ENCODE measurements at regions not wholly inside any gene's neighbourhood (a gene's known extent, or its start where the extent isn't known, plus 50 kb on each side); places are given as distances from the start of the nearest gene placed in this dataset.

DNA sequence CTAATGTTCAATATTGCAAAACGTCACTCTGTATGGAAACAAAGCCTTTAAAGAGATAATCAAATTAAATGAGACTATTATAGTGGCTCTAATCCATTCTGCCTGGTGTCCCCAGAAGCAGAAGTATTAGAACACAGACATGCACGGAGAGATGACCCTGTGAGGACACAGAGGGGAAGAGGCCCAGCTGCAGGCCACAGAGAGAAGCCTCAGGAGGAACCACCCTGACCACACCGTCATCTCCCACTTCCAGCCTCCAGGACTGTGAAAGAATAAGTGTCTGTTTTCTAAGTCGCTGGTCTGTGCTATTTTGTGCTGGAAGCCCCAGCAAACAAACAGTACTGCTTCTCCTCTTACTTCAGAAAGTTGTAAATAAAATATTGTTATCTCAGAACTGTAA is 283.5 kb upstream of the ADARB2 start:
- DNase-seq (ENCODE audit: low read depth in 2 of 2), result no peak

DNA sequence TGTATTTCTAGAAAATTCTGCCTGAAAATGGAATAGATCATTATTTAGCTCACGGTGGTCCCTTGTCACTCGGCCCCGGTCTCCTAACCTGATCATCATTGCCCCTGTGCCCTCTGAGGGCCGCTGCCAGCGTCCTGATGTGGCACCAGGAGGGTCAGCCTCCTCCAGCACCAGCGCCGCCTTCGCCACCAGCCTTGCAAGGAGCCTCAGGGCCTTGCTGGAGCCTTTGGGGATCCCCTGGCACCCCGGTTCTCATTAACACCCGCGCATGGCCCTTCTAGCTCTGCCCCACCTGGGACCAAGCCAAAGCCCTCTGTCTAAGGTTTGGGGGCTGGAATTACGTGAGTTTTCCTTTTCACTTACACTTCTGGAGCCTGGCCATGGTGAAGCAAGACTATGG is 282.5 kb upstream of the ADARB2 start:
- DNase-seq (ENCODE audit: low read depth in 2 of 2), result no peak

DNA sequence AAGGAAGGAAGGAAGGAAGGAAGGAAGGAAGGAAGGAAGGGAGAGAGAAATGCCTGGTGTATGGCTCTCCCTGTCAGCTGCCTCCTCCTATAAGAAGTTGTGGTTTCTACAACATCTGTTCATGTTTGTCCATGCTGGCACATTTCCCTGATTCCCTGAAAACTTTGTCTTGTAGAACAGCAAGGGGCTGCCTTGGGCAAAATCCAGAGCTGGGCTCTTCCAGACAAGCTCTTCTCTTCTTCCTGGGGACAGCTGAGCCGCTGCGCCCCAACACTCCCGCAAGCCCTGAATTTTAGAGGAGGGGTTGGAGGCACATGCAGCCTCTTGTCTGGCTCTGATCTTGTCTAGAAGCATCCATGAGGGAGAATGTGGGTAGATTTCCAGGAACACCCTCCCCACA is 282.0 kb upstream of the ADARB2 start:
- DNase-seq (ENCODE audit: low read depth in 2 of 2), result no peak

DNA sequence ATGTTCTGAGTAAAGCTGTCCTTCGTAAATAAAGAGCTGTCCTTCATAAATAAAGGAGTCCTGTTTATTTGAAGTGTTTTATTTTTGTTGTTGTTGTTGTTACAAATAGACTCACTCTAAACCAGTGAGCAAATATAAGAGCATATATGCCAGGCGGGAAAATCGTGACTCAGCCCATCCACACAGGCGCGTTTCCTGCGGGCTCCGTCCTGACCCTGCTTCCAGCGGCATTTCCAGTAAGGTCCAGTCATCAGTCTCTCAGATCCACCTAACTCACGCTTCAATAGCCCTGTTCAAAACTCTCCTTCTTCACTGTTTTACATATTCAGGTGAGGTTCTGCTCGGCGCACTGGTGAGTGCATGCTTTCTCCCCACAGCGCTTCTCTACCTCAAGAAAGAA is 277.2 kb upstream of the ADARB2 start:
- no peak for DNase-seq (ENCODE audit: low read depth in 2 of 2)

DNA sequence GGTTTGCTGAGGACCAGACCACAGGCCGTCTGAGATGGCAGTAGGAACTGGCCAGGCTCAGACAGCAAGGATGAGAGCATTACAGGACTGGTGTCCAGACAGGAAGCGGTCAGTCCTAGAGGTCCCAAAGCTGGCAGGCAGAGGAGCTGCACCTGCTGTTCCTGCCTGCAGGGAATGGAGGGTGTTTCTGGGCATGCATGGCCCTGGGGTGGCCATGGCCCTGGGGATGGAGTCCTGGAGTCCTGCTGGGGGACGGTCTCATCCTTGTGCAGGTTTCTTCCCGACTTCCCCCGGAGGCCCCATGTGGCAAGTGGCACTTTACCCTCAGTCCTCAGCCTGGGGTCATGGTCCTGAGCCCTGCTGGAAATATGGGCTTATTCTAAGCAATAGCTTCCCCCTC is 274.9 kb upstream of the ADARB2 start:
- DNase-seq (ENCODE audit: low read depth in 2 of 2), result no peak

DNA sequence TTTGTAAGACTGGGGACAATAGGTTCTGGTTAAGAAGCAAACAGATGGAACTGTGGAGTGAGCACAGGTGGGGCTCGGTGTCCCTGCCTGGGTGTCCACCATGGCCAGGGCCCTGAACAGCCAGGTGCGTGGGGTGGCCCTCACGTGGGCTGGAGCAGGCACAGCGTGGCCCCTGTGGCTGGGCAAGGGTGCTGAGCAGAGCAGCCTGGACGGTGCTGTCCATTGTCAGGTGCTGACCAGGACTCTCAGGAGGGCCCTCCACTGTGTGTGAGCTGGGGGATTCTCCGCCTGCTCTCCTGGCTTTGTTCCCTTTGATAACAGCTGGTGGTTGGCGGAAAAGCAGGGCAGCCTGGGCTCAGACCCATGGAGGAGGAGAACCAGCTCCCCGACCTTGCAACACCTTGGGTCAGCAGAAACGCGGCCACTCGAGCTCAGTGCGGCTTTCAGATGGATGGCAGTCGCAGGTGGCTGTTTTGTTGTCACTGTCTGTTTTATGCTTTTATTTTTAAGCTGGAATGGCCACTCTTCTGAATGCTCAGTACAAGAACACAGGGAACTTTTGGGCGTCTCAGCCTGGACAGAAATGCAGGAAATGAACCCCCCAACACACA is 273.9 kb upstream of the ADARB2 start:
- no peak for DNase-seq (ENCODE audit: low read depth in 2 of 2)

DNA sequence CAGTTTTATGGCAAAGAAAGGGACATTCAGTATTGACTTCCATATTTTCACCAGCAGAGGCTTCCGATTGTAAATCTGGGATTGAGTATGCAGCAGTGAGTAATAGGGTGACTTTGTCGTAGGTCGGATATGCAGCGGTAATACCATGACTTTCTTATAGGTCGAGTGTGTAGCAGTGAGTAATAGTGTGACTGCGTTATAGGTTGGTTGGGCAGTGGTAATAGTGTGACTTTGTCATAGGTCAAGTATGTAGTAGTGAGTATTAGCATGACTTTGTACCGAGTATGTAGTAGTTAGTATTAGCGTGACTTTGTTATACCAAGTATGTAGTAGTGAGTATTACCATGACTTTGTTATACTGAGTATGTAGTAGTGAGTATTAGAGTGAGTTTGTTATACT is 268.2 kb upstream of the ADARB2 start:
- no peak for DNase-seq (ENCODE audit: low read depth in 2 of 2)

DNA sequence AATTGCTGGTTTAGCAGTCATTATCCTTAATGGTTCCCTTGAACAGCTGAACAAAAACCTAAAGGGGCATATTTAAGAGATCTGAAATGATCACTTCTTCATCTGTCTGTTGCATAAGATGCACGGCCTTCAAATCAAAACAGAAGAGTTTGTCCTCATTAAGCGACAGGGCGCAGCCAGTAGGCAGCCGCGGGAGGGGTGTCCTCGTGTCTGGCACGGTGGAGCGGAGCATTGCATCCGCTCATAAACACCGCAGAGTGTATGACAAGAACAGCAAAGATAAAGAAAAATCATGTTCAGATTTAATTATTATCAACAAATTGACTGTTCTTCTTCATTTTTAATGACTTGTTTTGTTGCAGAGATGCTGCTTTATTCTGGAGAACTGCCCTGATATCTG is 255.6 kb upstream of the ADARB2 start:
- no peak for DNase-seq (ENCODE audit: low read depth in 2 of 2)

DNA sequence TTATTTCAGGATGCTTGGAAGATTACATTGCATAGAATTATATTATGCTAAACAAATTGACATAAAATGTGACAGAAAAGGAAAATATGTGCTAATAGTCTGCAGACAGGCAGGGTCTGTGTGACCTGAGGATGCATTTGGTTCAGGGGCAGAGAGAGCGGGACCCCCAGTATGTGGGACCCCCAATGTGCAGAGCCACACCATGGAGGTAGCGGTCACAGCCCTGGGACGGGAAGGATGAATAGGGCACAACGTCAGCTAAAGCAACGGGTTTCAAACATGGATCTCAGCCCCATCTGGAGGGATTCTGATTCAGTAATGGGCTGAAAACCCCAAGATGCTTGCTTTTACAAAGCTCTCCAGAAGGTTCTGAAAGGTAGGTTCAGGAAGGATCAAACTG is 251.8 kb upstream of the ADARB2 start:
- no peak for DNase-seq (ENCODE audit: low read depth in 2 of 2)

DNA sequence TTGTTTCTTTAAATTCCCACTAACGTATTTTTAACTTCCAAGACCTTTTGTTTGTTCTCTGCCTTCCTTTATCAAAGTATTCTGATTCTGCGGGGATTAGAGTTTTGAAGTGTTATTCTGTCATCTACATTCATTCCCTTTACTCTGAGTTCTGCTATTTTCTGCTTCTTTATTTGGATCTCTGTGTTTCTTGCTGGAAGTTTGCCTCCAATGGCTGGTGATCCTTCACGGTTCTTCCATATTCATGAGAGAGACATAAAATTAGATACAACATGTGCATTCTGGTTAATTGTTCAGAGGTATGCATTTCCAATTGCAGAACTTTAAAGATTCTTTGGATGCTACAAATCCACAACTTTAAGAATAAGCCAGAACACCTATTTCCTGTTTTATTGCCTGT is 244.7 kb upstream of the ADARB2 start:
- no peak for DNase-seq (ENCODE audit: low read depth in 2 of 2)

DNA sequence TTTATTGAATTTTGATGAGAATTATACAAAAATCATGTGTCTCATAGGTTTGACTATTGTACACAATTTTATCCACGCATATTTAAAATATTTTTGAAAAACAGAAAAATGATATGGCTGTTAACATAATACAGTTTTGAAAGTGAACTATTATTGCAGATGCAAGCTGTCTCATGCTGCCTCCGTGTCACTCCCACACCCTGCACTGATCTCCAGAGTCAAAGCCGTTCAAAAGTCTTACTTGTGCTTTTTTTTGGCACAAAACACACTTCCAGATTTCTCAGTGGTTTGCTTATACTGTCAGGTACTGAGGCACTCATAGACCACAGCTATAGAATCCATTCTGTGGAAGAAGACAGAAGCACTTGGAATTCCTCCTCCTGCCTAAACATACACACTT is 243.1 kb upstream of the ADARB2 start:
- no peak for DNase-seq (ENCODE audit: low read depth in 2 of 2)

DNA sequence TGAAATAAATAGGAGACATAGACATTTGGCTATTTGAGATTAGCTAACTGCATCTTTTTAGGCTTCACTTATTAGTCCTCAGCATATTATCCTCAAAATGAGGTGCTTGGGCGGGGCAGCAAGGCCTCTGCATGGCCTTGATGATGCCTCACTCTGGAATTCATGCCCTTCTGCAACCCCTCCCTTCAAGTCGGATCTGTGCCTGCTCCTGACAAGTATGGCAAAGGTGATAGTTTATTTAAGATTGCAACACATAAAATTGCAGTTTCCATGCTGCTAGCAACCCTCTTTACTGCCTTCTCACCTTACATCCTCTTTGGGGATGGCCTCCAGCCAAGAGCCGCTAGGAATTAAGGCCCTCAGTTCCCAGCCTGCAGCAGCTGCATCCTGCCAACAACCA is 241.3 kb upstream of the ADARB2 start:
- no peak for DNase-seq (ENCODE audit: low read depth in 2 of 2)

DNA sequence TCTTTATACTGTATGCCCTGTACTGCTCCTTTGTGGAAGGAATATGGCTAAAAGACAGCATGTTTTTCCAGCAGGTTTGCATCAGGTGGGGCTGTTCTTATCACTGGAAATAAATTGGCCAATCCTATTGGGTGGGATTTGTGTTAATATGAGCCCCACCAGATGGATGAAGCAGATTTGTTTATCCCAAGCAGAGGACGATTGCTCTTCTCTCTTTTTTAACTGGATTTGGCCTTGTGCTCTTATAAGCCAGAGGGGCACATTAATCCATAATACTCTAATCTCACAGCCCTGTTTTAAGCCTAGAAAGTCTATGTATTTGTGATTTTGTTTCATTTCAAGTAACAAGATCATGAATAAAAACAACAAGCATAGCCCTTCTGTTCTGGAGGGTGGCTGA is 240.1 kb upstream of the ADARB2 start:
- DNase-seq (ENCODE audit: low read depth in 2 of 2), result no peak

DNA sequence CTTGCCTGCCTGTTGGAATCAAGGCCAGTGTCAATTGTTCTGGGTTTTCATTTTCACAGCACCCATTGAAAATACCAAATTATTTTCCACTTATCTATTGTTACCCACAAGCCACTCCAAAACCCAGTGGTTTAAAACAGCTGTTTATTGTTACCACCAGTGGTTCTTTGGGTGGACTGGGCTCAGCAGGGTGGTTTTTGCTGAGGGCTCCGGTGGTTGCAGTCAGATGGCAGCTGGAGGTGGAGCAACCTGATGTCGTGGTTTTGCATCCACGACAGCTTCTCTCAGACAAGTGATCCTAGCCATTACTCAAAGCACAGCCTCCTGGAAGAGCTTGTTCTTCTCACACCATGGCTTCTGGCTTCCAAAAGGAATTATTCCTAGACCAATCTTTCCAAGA is 235.1 kb upstream of the ADARB2 start:
- no peak for DNase-seq (ENCODE audit: low read depth in 2 of 2)

DNA sequence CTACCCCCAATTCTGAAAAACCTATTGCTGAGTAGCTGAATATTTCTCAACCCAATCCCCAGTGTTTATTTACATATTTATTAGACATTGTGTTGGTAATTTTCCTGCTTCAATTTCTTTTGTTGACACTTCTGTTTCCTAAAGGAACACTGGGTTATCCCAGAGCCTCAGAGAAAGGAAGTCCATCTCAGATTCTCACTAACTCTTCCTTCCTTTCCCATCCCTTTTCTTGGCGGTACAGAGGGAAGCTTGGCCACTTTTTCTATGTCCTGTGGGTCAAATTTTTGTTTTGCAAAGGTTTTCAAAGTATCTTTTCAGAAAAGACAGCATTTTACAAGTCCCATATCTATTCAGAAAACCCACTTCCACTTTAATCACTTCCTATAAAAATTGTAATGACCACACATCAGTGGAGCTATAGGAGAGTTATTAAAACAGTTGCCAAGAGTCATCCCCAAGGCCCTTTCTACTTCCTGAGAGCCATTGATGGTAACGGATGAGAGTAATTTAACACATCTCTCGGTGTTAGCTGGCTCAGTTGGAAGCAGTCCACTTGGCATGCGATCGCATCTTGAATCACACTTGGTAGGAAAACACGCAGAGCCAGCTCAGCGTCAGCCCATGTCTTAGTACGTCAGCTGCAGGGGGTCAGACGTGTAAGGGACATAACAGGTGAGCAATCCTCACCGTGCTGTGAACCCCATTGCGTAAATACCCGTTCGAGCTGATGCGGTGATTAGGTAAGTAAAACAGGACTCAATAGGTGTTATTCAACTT is 231.1 kb upstream of the ADARB2 start:
- no peak for DNase-seq (ENCODE audit: low read depth in 2 of 2)

DNA sequence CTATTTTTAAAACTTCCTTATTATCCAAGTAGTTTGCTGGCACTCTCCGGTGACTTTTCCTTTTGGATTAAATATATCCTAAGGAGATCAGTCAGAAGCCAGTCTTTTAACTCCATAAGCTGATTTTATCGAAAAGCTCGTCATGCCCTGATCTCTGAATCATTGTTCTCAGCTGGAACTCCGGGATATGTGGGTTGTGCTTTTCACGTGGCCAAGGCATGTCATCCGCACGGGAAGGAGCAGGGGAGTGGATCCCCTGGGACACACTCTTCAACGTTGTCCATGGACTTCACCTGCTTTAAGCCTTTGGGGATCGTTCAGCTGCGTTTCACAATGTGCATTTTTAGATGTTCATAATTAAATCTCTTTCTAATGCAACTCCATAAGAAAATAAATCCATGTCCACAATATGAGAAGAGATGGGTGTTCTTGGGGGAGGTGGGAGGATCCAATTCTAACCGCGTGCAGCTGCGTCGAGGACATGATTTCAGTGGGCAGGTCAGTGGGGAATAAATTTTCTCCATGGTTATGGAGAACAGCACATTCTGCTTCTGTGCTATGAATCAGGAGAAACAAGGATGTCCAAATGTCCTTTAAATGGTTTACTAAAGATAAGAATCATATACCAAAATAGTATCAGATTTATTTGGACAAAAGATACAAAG is 229.5 kb upstream of the ADARB2 start:
- DNase-seq (ENCODE audit: low read depth in 2 of 2), result no peak

DNA sequence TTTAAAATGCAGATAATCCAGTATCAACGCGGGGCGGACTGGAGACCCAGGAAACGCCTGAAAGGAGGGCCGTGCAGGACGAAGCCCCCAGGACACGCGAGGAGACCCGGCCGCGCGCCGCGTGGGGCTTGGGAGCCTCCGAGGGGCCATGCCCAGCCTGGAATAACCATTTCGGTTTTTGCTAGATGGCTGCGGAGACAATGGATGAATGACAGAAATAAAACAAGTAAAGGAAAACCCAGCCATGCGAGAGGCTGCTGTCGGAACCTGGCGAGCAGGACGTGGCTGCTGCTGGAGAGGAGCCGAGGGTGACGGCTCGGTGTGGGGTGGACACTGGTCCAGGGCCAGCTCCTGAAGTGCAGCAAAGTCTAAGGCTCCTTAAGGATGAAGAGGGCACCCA is 227.2 kb upstream of the ADARB2 start:
- DNase-seq (ENCODE audit: low read depth in 2 of 2), result no peak

DNA sequence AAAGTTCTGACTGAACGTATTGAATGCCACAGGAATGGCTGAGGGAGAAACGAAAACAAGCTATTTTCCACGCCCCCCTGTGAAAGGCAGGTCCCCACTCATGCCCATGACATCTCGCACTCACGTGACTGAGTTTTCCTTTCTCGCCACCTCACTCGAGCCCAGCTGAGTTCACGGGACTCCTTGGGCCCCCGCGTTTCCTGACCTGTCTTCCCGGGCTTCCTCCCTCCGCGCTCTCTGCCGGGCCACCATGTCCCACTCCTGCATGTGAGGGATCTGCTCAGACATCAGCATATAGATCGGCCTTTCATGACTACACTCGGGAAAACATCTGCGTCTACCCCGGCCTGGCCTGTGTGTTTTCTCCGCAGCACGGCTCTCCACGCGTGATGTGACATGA is 226.0 kb upstream of the ADARB2 start:
- no peak for DNase-seq (ENCODE audit: low read depth in 2 of 2)

DNA sequence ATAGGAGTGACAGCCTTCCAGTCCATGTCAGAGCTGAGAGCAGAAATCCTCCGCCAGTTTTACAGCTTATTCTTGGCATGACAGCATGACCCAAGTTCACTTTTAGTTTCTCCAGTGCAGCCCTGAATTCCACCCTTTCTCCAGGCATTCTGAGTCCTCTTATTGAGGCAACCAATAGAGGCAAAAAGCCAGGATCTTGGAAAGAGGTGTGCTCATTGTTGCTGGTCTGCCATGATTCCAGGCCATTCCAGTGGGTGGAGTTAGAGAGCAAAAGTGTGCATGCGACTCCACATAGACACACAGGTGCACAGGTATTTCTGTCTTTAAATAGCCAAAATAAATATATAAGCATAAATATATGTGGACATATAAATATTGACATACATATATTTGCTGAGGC is 224.7 kb upstream of the ADARB2 start:
- no peak for DNase-seq (ENCODE audit: low read depth in 2 of 2)

DNA sequence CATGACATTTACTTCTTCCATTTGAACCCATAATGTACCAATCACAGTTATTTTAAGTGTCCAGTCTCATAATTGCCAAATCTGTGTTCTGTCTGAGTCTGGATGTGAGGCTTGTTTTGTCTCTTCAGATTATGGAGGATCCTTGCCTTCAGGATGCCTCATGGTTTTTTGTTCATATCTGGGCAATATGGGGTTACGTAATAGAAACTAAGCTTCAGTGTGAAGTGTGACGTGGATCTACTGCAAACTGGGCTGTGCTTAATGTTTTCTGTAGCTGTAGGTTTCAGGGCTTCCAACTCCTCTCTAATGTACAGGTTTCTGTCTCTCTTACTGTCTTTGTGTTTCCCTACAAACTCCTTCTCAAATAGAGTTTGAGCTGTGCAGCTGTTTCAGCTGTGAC is 223.7 kb upstream of the ADARB2 start:
- DNase-seq (ENCODE audit: low read depth in 2 of 2), result no peak

DNA sequence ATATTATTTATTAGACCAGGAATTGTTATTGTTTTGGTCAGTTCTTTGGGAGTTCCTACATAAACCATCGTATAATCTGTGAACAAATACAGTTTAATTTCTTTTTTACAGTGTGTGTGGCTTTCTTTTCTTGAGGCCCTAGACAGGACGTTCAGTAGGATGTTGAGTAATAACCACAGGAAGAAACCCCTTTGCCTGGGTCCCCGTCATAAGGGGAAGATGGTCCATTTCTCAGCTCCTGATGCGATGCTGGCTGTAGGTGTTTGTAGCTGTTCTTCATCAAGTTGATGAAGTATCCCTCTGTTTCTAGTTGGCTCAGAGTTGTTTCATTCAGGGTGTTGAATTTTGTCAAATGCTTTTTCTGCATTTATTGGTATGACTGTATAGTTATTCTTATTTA is 219.7 kb upstream of the ADARB2 start:
- no peak for DNase-seq (ENCODE audit: low read depth in 2 of 2)

DNA sequence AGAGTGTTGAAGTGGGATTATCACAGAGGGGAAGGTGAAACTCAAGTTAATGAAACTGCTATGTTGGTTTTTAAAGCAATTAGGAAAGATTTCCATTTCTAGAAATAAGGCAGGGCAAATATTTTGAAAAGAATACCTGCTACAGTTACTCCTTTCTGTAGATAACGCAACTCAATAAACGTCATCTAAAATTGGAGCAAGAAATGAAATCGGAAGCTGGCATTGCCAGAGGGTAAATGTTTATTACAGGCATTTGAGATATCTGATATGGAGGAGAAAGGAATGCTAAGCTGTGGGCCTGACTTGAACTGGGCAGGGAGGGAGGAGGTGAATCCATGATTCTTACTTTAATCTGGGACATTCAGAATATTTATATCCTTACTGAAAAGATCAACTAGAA is 217.0 kb upstream of the ADARB2 start:
- DNase-seq (ENCODE audit: low read depth in 2 of 2), result no peak

All from activated CD8-positive, alpha-beta memory T cell treated with anti-CD3 and anti-CD28 coated beads for 4 hours (primary cell).